HG03432 (cell line): ENCODE measurements at regions not wholly inside any gene's neighbourhood (a gene's known extent, or its start where the extent isn't known, plus 50 kb on each side); places are given as distances from the start of the nearest gene placed in this dataset.
"Not testable (repeated sequence)": the region's sequence is repeated elsewhere in the genome, so short reads cannot be mapped to it uniquely, and the experiment has no call there.

Experiments
- ATAC-seq: cut with Tn5 transposase; IDR thresholded peaks from one replicate; pipeline ENCODE4 v1.9.1; 2021; ENCODE audit warnings: mild to moderate bottlenecking, moderate library complexity; ENCODE audit not compliant: unreplicated experiment

DNA sequence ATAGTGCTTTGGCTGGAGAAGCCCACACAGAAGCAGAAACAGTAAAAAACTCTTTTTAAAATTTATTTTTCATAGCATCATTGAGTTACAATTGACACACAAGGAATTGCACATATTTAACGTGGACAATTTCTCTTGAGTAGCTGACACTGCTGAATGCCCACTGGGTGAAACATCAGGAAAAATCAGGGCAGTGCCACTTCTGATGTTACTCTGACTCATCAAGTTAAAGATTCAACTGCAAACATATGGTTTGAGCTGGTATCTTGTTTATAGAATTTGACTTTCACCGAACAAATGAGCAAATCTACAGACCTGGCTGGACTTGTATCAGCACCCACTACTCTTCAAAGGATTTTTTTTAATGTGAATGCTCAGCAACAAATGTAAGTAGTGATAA lies 66.3 kb upstream of the CTSV start:
- ATAC-seq = not testable (repeated sequence)

GRCh38 chr9:97103613-97104383 lies 64.9 kb upstream of the CTSV start:
- ATAC-seq = not testable (repeated sequence)

GRCh38 chr9:97099540-97099939 lies 60.6 kb upstream of the CTSV start:
- not testable (repeated sequence) for ATAC-seq

DNA sequence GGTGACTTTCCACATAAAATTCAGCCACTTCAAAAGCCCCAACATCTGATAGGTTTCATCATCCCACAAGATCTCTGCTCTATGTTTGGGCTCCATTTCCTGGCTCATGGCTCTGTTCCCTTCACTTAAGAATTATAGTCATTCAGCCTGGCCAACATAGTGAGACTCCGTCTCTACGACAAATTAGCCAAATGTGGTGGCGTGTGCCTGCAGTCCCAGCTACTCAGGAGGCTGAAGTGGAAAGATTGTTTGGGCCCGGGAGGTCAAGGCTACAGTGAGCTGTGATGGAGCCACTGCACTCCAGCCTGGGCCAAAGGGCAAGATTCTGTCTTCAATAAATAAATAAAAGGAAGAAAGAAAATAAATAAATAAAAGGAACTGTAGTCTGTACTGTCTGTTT lies 57.9 kb upstream of the CTSV start:
- no peak for ATAC-seq

- ATAC-seq = not testable (repeated sequence)
Observed at GRCh38 chr9:97089361-97089760, 50.4 kb upstream of the CTSV start.
